ENCODE measurements at regions not wholly inside any gene's neighbourhood (a gene's known extent, or its start where the extent isn't known, plus 50 kb on each side); places are given as distances from the start of the nearest gene placed in this dataset.

GRCh38 chr10:71031603-71032002 lies 143.2 kb upstream of the PCBD1 start:
- H3K4me3 ChIP-seq (ENCODE audit: low read length) = no peak overlapping the region
- H3K4me1 Mint-ChIP-seq = no peaks in the 10 kb centered on the region
- no peaks in the 10 kb centered on the region for H3K9me3 Mint-ChIP-seq
- no peak overlapping the region for H3K4me3 Mint-ChIP-seq
- no peaks in the 10 kb centered on the region for H3K4me1 ChIP-seq (ENCODE audit: control insufficient read depth, insufficient read depth, low read length)
- no peak for DNase-seq
- ATAC-seq = no peak
- H3K27ac ChIP-seq (ENCODE audit: low read length) = no peak overlapping the region
- no peak for TF ChIP-seq CTCF (IDR thresholded peaks at IDR 0.05)
- no peak overlapping the region for H3K27ac Mint-ChIP-seq
- H3K9me3 ChIP-seq (ENCODE audit: control insufficient read depth, insufficient read depth, low read length) = no peaks in the 10 kb centered on the region
- peaks cover 5 to 10% of the 10 kb centered on the region in 2 donors for H3K27me3 Mint-ChIP-seq (ENCODE audit: low read depth in 2 of 2)
- H3K36me3 Mint-ChIP-seq = no peaks in the 10 kb centered on the region
- intact Hi-C loops (cut with micrococcal nuclease) = no loop called here
- H3K36me3 ChIP-seq (ENCODE audit: control insufficient read depth, insufficient read depth, low read length) = no peaks in the 10 kb centered on the region
- 64% methylated on average over 2 of the region's 2 CpGs for WGBS (ENCODE audit: insufficient coverage)
- H3K27me3 ChIP-seq (ENCODE audit: control insufficient read depth, insufficient read depth, low read length) = no peaks in the 10 kb centered on the region

DNA sequence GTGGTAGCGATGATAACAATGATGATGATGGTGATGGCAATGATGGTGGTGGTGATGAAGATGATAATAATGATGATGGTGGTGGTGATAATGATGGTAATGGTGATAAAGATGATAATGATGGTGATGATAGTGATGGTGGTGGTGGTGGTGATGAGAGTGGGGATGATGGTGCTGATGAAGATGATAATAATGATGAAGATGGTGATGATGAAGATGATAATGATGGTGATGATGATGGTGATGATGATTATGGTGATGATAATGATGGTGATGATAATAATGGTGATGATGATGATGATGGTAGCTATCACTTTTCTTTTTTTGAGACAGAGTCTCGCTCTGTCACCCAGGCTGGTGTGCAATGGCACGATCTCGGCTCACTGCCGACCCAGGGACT lies 144.5 kb upstream of the PCBD1 start:
- H3K27ac ChIP-seq (ENCODE audit: low read length) = no peak overlapping the region
- Mint-ChIP-seq H3K4me3 (no peak overlapping the region), H3K9me3 (no peaks in the 10 kb centered on the region), H3K36me3 (no peaks in the 10 kb centered on the region), H3K4me1 (no peaks in the 10 kb centered on the region), H3K27ac (no peak overlapping the region), H3K27me3 (ENCODE audit: low read depth in 2 of 2) (peaks cover 0 to 7% of the 10 kb centered on the region in 2 donors)
- WGBS (ENCODE audit: insufficient coverage) = 98% methylated on average over 5 of the region's 5 CpGs
- H3K36me3 ChIP-seq (ENCODE audit: control insufficient read depth, insufficient read depth, low read length) = no peaks in the 10 kb centered on the region
- no peaks in the 10 kb centered on the region for H3K4me1 ChIP-seq (ENCODE audit: control insufficient read depth, insufficient read depth, low read length)
- no peak for TF ChIP-seq CTCF (IDR thresholded peaks at IDR 0.05)
- no peak for ATAC-seq
- no peaks in the 10 kb centered on the region for H3K9me3 ChIP-seq (ENCODE audit: control insufficient read depth, insufficient read depth, low read length)
- intact Hi-C loops (cut with micrococcal nuclease) = no loop called here
- no peak overlapping the region for H3K4me3 ChIP-seq (ENCODE audit: low read length)
- no peak for DNase-seq
- no peaks in the 10 kb centered on the region for H3K27me3 ChIP-seq (ENCODE audit: control insufficient read depth, insufficient read depth, low read length)

GRCh38 chr10:71033396-71033980 lies 145.1 kb upstream of the PCBD1 start:
- no peaks in the 10 kb centered on the region for H3K36me3 ChIP-seq (ENCODE audit: control insufficient read depth, insufficient read depth, low read length)
- DNase-seq (no peak), ATAC-seq (no peak)
- no peak overlapping the region for H3K4me3 Mint-ChIP-seq
- no peak overlapping the region for H3K27ac Mint-ChIP-seq
- H3K9me3 ChIP-seq (ENCODE audit: control insufficient read depth, insufficient read depth, low read length) = no peaks in the 10 kb centered on the region
- no peak overlapping the region for H3K27ac ChIP-seq (ENCODE audit: low read length)
- no peaks in the 10 kb centered on the region for H3K27me3 ChIP-seq (ENCODE audit: control insufficient read depth, insufficient read depth, low read length)
- H3K4me1 Mint-ChIP-seq = no peaks in the 10 kb centered on the region
- 87% methylated on average over 16 of the region's 16 CpGs for WGBS (ENCODE audit: insufficient coverage)
- H3K4me1 ChIP-seq (ENCODE audit: control insufficient read depth, insufficient read depth, low read length) = no peaks in the 10 kb centered on the region
- H3K9me3 Mint-ChIP-seq = no peaks in the 10 kb centered on the region
- intact Hi-C loops (cut with micrococcal nuclease) = no loop called here
- TF ChIP-seq CTCF (IDR thresholded peaks at IDR 0.05) = no peak
- H3K4me3 ChIP-seq (ENCODE audit: low read length) = no peak overlapping the region
- no peaks in the 10 kb centered on the region for H3K36me3 Mint-ChIP-seq
- peaks cover 0 to 7% of the 10 kb centered on the region in 2 donors for H3K27me3 Mint-ChIP-seq (ENCODE audit: low read depth in 2 of 2)
